ENCODE measurements at regions not wholly inside any gene's neighbourhood (a gene's known extent, or its start where the extent isn't known, plus 50 kb on each side); places are given as distances from the start of the nearest gene placed in this dataset.

- DNase-seq (ENCODE audit: low spot score) = no peak
- intact Hi-C loops (cut with DNase I) = no loop called here
Measured at GRCh38 chr11:70877151-70877550, 375.2 kb downstream of the SHANK2 start.

GRCh38 chr11:70878366-70878765, 374.0 kb downstream of the SHANK2 start:
- intact Hi-C loops (cut with DNase I) = no loop called here
- DNase-seq (ENCODE audit: low spot score) = no peak

- intact Hi-C loops (cut with DNase I) = no loop called here
- DNase-seq (ENCODE audit: low spot score) = no peak
Measured at GRCh38 chr11:70879601-70880285, 372.6 kb downstream of the SHANK2 start.

GRCh38 chr11:70880416-70880815, 372.0 kb downstream of the SHANK2 start:
- intact Hi-C loops (cut with DNase I) = no loop called here

GRCh38 chr11:70881948-70882715, 370.2 kb downstream of the SHANK2 start:
- DNase-seq (ENCODE audit: low spot score) = no peak
- intact Hi-C loops (cut with DNase I) = no loop called here

More at GRCh38 chr11:70880416-70880815, 372.0 kb downstream of the SHANK2 start:
- DNase-seq (ENCODE audit: low spot score) = no peak

GRCh38 chr11:70882716-70883085, 369.7 kb downstream of the SHANK2 start:
- DNase-seq (ENCODE audit: low spot score) = no peak
- intact Hi-C loops (cut with DNase I) = no loop called here

GRCh38 chr11:70883323-70883940, 368.9 kb downstream of the SHANK2 start:
- intact Hi-C loops (cut with DNase I) = no loop called here
- DNase-seq (ENCODE audit: low spot score) = no peak

- intact Hi-C loops (cut with DNase I) = no loop called here
- no peak for DNase-seq (ENCODE audit: low spot score)
Measured at GRCh38 chr11:70883973-70884623, 368.3 kb downstream of the SHANK2 start.

GRCh38 chr11:70885281-70886231, 366.8 kb downstream of the SHANK2 start:
- DNase-seq (ENCODE audit: low spot score) = no peak
- intact Hi-C loops (cut with DNase I) = no loop called here

- intact Hi-C loops (cut with DNase I) = no loop called here
- DNase-seq (ENCODE audit: low spot score) = no peak
Measured at GRCh38 chr11:70886256-70886655, 366.1 kb downstream of the SHANK2 start.

GRCh38 chr11:70886676-70887541, 365.5 kb downstream of the SHANK2 start:
- intact Hi-C loops (cut with DNase I) = no loop called here
- no peak for DNase-seq (ENCODE audit: low spot score)

GRCh38 chr11:70887542-70887827, 364.9 kb downstream of the SHANK2 start:
- intact Hi-C loops (cut with DNase I) = no loop called here
- no peak for DNase-seq (ENCODE audit: low spot score)

- intact Hi-C loops (cut with DNase I) = no loop called here
- no peak for DNase-seq (ENCODE audit: low spot score)
Measured at GRCh38 chr11:70888061-70888460, 364.3 kb downstream of the SHANK2 start.

- no peak for DNase-seq (ENCODE audit: low spot score)
- intact Hi-C loops (cut with DNase I) = no loop called here
Measured at GRCh38 chr11:70889411-70889810, 363.0 kb downstream of the SHANK2 start.

- DNase-seq (ENCODE audit: low spot score) = no peak
- intact Hi-C loops (cut with DNase I) = no loop called here
Measured at GRCh38 chr11:70891844-70892380, 360.5 kb downstream of the SHANK2 start.

GRCh38 chr11:70892889-70893288, 359.5 kb downstream of the SHANK2 start:
- intact Hi-C loops (cut with DNase I) = no loop called here
- no peak for DNase-seq (ENCODE audit: low spot score)

- intact Hi-C loops (cut with DNase I) = no loop called here
- DNase-seq (ENCODE audit: low spot score) = no peak
Measured at GRCh38 chr11:70894566-70895365, 357.6 kb downstream of the SHANK2 start.

GRCh38 chr11:70895366-70895670, 357.1 kb downstream of the SHANK2 start:
- intact Hi-C loops (cut with DNase I) = no loop called here
- DNase-seq (ENCODE audit: low spot score) = no peak
